ENCODE measurements at regions not wholly inside any gene's neighbourhood (a gene's known extent, or its start where the extent isn't known, plus 50 kb on each side); places are given as distances from the start of the nearest gene placed in this dataset.

GRCh38 chr13:63166345-63166744 lies 1750.7 kb upstream of the PCDH20 start:
- TF ChIP-seq ZFP30 (CRISPR knock-in tag; IDR thresholded peaks at IDR 0.05) = no peak
- TF ChIP-seq ISL1 (CRISPR knock-in tag; IDR thresholded peaks at IDR 0.05) = peak; percentile 61; the same call in 1 of the 2 replicates

GRCh38 chr13:63163903-63164302 lies 1748.3 kb upstream of the PCDH20 start:
- TF ChIP-seq SNAI2 (CRISPR knock-in tag; IDR thresholded peaks at IDR 0.05) (no peak), CREB5 (CRISPR knock-in tag; IDR thresholded peaks at IDR 0.05; ENCODE audit: low read depth) (no peak), PATZ1 (CRISPR knock-in tag; IDR thresholded peaks at IDR 0.05; ENCODE audit: borderline replicate concordance) (no peak), ESRRG (CRISPR knock-in tag; IDR thresholded peaks at IDR 0.05) (no peak), TCF4 (CRISPR knock-in tag; IDR thresholded peaks at IDR 0.05; ENCODE audit: borderline replicate concordance) (no peak), ZFP30 (CRISPR knock-in tag; IDR thresholded peaks at IDR 0.05) (no peak), PPARA (CRISPR knock-in tag; IDR thresholded peaks at IDR 0.05; ENCODE audit: borderline replicate concordance) (no peak), GLIS3 (CRISPR knock-in tag; IDR thresholded peaks at IDR 0.05) (no peak), ZC3H10 (CRISPR knock-in tag; IDR thresholded peaks at IDR 0.05) (no peak), BACH2 (CRISPR knock-in tag; IDR thresholded peaks at IDR 0.05; ENCODE audit: borderline replicate concordance) (no peak), ZNF8 (CRISPR knock-in tag; IDR thresholded peaks at IDR 0.05) (no peak), ISL1 (CRISPR knock-in tag; IDR thresholded peaks at IDR 0.05) (no peak), ZNF565 (CRISPR knock-in tag; conservative IDR thresholded peaks at IDR 0.05; ENCODE audit: low read depth) (no peak), OSR1 (CRISPR knock-in tag; IDR thresholded peaks at IDR 0.05) (no peak), ZFP3 (CRISPR knock-in tag; IDR thresholded peaks at IDR 0.05) (no peak), CSRNP3 (CRISPR knock-in tag; IDR thresholded peaks at IDR 0.05) (no peak), CSDC2 (CRISPR knock-in tag; IDR thresholded peaks at IDR 0.05) (no peak), RARB (CRISPR knock-in tag; IDR thresholded peaks at IDR 0.05) (no peak), ZNF70 (CRISPR knock-in tag; IDR thresholded peaks at IDR 0.05) (no peak), POU6F1 (CRISPR knock-in tag; IDR thresholded peaks at IDR 0.05; ENCODE audit: borderline replicate concordance, low read depth) (no peak)
- ATAC-seq = no peak

More at GRCh38 chr13:63166345-63166744, 1750.7 kb upstream of the PCDH20 start:
- ATAC-seq = no peak

GRCh38 chr13:63161219-63161618 lies 1745.6 kb upstream of the PCDH20 start:
- TF ChIP-seq OSR1 (CRISPR knock-in tag; IDR thresholded peaks at IDR 0.05) = no peak
- TF ChIP-seq ZNF70 (CRISPR knock-in tag; IDR thresholded peaks at IDR 0.05) = no peak
- no peak for TF ChIP-seq TCF4 (CRISPR knock-in tag; IDR thresholded peaks at IDR 0.05; ENCODE audit: borderline replicate concordance)
- no peak for TF ChIP-seq ARNTL (CRISPR knock-in tag; IDR thresholded peaks at IDR 0.05; ENCODE audit: borderline replicate concordance, low read depth)
- TF ChIP-seq RARB (CRISPR knock-in tag; IDR thresholded peaks at IDR 0.05) = no peak
- TF ChIP-seq ZNF8 (CRISPR knock-in tag; IDR thresholded peaks at IDR 0.05) = no peak
- TF ChIP-seq CSRNP3 (CRISPR knock-in tag; IDR thresholded peaks at IDR 0.05) = no peak
- TF ChIP-seq SNAI2 (CRISPR knock-in tag; IDR thresholded peaks at IDR 0.05) = no peak
- no peak for TF ChIP-seq CSDC2 (CRISPR knock-in tag; IDR thresholded peaks at IDR 0.05)
- TF ChIP-seq GLIS3 (CRISPR knock-in tag; IDR thresholded peaks at IDR 0.05) = no peak
- TF ChIP-seq ZNF565 (CRISPR knock-in tag; conservative IDR thresholded peaks at IDR 0.05; ENCODE audit: low read depth) = no peak
- no peak for TF ChIP-seq BACH2 (CRISPR knock-in tag; IDR thresholded peaks at IDR 0.05; ENCODE audit: borderline replicate concordance)
- no peak for TF ChIP-seq ZFP3 (CRISPR knock-in tag; IDR thresholded peaks at IDR 0.05)
- TF ChIP-seq ISL1 (CRISPR knock-in tag; IDR thresholded peaks at IDR 0.05) = no peak
- no peak for TF ChIP-seq CREB5 (CRISPR knock-in tag; IDR thresholded peaks at IDR 0.05; ENCODE audit: low read depth)
- TF ChIP-seq ZC3H10 (CRISPR knock-in tag; IDR thresholded peaks at IDR 0.05) = no peak
- TF ChIP-seq PPARA (CRISPR knock-in tag; IDR thresholded peaks at IDR 0.05; ENCODE audit: borderline replicate concordance) = no peak
- no peak for TF ChIP-seq TOX (CRISPR knock-in tag; IDR thresholded peaks at IDR 0.05; ENCODE audit: borderline replicate concordance)
- TF ChIP-seq POU6F1 (CRISPR knock-in tag; IDR thresholded peaks at IDR 0.05; ENCODE audit: borderline replicate concordance, low read depth) = no peak
- no peak for TF ChIP-seq ESRRG (CRISPR knock-in tag; IDR thresholded peaks at IDR 0.05)
- ATAC-seq = no peak
